ENCODE measurements at regions not wholly inside any gene's neighbourhood (a gene's known extent, or its start where the extent isn't known, plus 50 kb on each side); places are given as distances from the start of the nearest gene placed in this dataset.

- TF ChIP-seq EZH2 (IDR thresholded peaks at IDR 0.05; ENCODE audit: borderline replicate concordance, low read length), result no peak
- TF ChIP-seq, protein P1, sequence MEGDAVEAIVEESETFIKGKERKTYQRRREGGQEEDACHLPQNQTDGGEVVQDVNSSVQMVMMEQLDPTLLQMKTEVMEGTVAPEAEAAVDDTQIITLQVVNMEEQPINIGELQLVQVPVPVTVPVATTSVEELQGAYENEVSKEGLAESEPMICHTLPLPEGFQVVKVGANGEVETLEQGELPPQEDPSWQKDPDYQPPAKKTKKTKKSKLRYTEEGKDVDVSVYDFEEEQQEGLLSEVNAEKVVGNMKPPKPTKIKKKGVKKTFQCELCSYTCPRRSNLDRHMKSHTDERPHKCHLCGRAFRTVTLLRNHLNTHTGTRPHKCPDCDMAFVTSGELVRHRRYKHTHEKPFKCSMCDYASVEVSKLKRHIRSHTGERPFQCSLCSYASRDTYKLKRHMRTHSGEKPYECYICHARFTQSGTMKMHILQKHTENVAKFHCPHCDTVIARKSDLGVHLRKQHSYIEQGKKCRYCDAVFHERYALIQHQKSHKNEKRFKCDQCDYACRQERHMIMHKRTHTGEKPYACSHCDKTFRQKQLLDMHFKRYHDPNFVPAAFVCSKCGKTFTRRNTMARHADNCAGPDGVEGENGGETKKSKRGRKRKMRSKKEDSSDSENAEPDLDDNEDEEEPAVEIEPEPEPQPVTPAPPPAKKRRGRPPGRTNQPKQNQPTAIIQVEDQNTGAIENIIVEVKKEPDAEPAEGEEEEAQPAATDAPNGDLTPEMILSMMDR (IDR thresholded peaks at IDR 0.05; ENCODE audit: low read length), result no peak
Observed at GRCh38 chr3:43959498-43960447, 269.0 kb downstream of the ABHD5 start.
